Nephron progenitor cell (in vitro differentiated cells): ENCODE measurements at regions not wholly inside any gene's neighbourhood (a gene's known extent, or its start where the extent isn't known, plus 50 kb on each side); places are given as distances from the start of the nearest gene placed in this dataset.

Source experiments
- DNase-seq: peaks from one replicate; pipeline ENCODE4 v3.0.0; 2021
- H3K27ac Mint-ChIP-seq: 2 replicates; pipeline ENCODE4 v1.8.0; 2021; ENCODE audit warnings: mild to moderate bottlenecking, moderate library complexity, mixed read lengths
- H3K27me3 Mint-ChIP-seq: 2 replicates; pipeline ENCODE4 v1.8.0; 2021; ENCODE audit warnings: mild to moderate bottlenecking, low read depth, mixed read lengths; ENCODE audit not compliant: poor library complexity
- H3K36me3 Mint-ChIP-seq: 2 replicates; pipeline ENCODE4 v1.8.0; 2021; ENCODE audit warnings: low read depth, mixed read lengths
- H3K4me1 Mint-ChIP-seq: 2 replicates; pipeline ENCODE4 v1.8.0; 2021; ENCODE audit warnings: mixed read lengths
- H3K4me3 Mint-ChIP-seq: 2 replicates; pipeline ENCODE4 v1.8.0; 2021; ENCODE audit warnings: mild to moderate bottlenecking, moderate library complexity, mixed read lengths
- H3K9me3 Mint-ChIP-seq: 2 replicates; pipeline ENCODE4 v1.8.0; 2021; ENCODE audit warnings: mild to moderate bottlenecking, moderate library complexity, mixed read lengths
- TF ChIP-seq, protein P1 (sequence below): fragments of 200-600 bp; sonication (generic); IDR thresholded peaks from 2 replicates; pipeline ENCODE4 v1.5.0; 2021; ENCODE audit warnings: antibody characterized with exemption

DNA sequence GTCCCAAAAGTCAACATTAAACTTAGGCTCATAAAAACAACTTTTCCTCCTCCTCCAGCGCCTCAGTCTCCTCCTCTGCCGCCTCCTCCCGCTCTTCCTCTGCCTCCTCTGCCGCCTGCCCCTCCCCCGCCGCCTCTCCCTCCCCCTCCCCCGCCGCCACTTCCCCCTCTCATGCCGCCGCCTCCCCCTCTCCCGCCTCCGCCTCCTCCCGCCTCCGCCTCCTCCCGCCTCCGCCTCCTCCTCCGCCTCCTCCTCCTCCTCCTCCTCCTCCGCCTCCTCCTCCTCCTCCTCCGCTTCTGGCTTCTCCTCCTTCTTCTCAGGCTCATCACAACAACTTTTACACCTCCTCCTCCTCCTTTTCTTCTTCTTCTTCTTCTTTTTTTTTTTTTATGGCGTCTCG is 599.9 kb downstream of the TMEM182 start:
- Mint-ChIP-seq H3K9me3 (peaks cover 6% of the 10 kb centered on the region), H3K27ac (no peak overlapping the region), H3K27me3 (peaks cover 3% of the 10 kb centered on the region), H3K36me3 (no peaks in the 10 kb centered on the region), H3K4me3 (no peak overlapping the region), H3K4me1 (no peaks in the 10 kb centered on the region)
- DNase-seq, result peak; percentile 3
- TF ChIP-seq, protein P1, sequence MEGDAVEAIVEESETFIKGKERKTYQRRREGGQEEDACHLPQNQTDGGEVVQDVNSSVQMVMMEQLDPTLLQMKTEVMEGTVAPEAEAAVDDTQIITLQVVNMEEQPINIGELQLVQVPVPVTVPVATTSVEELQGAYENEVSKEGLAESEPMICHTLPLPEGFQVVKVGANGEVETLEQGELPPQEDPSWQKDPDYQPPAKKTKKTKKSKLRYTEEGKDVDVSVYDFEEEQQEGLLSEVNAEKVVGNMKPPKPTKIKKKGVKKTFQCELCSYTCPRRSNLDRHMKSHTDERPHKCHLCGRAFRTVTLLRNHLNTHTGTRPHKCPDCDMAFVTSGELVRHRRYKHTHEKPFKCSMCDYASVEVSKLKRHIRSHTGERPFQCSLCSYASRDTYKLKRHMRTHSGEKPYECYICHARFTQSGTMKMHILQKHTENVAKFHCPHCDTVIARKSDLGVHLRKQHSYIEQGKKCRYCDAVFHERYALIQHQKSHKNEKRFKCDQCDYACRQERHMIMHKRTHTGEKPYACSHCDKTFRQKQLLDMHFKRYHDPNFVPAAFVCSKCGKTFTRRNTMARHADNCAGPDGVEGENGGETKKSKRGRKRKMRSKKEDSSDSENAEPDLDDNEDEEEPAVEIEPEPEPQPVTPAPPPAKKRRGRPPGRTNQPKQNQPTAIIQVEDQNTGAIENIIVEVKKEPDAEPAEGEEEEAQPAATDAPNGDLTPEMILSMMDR, result no peak

DNA sequence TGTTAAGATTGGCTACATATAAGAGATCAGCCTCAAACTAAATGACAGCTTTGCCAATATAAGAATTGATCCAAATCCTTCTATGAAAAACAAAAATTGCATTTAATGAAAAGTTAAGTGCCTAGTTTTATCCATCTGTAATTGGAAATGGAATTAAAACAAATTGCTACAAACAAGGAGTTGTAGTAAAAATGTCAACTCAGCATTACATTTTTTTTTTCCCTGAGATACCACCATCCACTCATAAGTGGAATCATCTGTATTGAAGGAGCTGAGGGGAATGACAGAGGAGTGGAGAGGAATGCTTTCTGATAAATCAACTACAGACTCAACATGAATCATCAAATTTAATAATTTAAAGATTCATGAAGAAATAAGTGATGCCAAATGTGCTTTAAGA is 601.8 kb downstream of the TMEM182 start:
- Mint-ChIP-seq H3K27me3 (no peaks in the 10 kb centered on the region), H3K27ac (no peak overlapping the region), H3K36me3 (no peaks in the 10 kb centered on the region), H3K4me3 (no peak overlapping the region), H3K9me3 (peaks cover 6% of the 10 kb centered on the region), H3K4me1 (no peaks in the 10 kb centered on the region)
- TF ChIP-seq, protein P1, result no peak
- DNase-seq, result no peak

DNA sequence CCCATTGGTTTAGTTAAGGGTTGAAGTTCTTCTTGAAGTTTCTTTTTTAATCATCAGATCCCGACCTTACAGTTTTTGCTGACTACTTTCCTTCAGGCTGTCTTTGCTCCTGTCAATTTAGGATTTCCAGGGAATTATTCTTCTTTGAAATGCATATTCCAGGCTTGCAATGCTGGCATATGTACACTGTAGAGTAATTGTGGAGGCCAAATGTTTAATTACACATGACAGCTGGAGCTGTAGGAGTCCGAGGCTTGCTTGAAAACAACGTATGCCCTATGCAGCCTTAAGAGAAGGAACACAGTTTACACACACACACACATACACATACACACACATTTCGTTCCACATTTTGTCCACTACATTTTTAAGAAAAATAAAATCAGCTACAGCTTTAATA is 602.3 kb downstream of the TMEM182 start:
- Mint-ChIP-seq H3K36me3 (no peaks in the 10 kb centered on the region), H3K27me3 (no peaks in the 10 kb centered on the region), H3K9me3 (peaks cover 6% of the 10 kb centered on the region), H3K27ac (no peak overlapping the region), H3K4me3 (no peak overlapping the region), H3K4me1 (no peaks in the 10 kb centered on the region)
- TF ChIP-seq, protein P1, result no peak
- no peak for DNase-seq

DNA sequence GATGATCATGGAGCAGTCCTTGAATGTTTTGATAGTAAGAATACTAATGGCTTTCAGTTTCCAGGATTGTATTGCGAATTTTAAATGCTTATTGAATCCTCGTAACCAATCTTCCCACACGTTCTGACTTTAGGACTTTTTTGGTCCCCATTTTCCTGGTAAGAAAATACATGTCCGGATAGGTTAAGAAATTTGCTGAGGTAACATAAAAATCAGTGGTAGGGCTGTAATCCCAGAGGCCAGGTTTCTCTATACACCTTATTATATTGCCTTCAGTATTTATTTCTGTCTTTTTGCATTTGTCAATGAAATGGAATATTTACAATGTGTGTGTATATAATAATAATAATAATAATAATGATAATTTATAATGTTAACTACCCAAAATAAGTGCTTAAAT is 603.2 kb downstream of the TMEM182 start:
- DNase-seq, result no peak
- Mint-ChIP-seq H3K4me3 (no peak overlapping the region), H3K27me3 (no peaks in the 10 kb centered on the region), H3K4me1 (no peaks in the 10 kb centered on the region), H3K36me3 (no peaks in the 10 kb centered on the region), H3K27ac (no peak overlapping the region), H3K9me3 (peaks cover 6% of the 10 kb centered on the region)
- TF ChIP-seq, protein P1, result no peak

DNA sequence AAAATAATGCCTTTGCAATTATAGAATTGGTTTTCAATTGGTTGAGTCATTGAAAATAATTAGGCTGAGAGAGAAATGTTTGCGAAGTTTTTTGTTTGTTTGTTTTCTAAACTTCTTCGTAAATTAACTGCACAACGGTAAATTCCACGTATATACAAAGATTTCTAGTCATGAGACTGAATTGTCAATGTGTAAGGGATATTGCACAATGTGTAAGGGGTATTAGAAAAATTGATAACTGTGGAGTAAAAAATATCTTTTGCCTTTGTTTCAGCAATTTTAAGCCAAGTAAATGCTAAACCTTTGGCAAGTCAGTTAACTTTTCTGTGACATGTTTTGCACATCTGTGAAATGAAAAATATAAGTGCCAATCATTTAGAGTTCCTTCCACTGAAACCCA is 606.0 kb downstream of the TMEM182 start:
- Mint-ChIP-seq H3K27ac (no peak overlapping the region), H3K4me1 (no peaks in the 10 kb centered on the region), H3K4me3 (no peak overlapping the region), H3K27me3 (no peaks in the 10 kb centered on the region), H3K9me3 (no peaks in the 10 kb centered on the region), H3K36me3 (no peaks in the 10 kb centered on the region)
- no peak for DNase-seq
- TF ChIP-seq, protein P1, result no peak

DNA sequence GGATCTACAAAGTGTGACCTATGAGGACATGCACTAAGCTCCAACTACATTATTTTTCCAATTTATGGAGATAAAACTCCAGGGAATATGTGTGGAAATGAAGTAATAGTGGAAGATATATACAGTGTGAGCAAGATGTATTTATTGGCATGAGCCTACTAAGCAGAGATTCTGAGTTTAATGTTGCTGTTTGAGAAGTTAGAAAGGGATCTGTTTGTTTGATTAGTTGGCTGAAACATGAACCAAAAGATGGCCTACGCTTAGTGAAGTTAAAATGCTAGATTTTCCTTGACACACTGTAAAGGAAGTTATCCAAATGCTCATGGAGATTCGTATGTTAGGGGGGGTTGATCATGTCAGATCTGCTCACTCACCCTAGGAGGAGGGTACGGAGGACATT is 621.7 kb downstream of the TMEM182 start:
- TF ChIP-seq, protein P1, result no peak
- no peak overlapping the region for H3K4me3 Mint-ChIP-seq
- H3K27ac Mint-ChIP-seq, result no peak overlapping the region
- no peaks in the 10 kb centered on the region for H3K4me1 Mint-ChIP-seq
- no peak for DNase-seq
- H3K9me3 Mint-ChIP-seq, result peaks cover 3% of the 10 kb centered on the region
- no peaks in the 10 kb centered on the region for H3K36me3 Mint-ChIP-seq
- no peaks in the 10 kb centered on the region for H3K27me3 Mint-ChIP-seq
